ENCODE measurements at regions not wholly inside any gene's neighbourhood (a gene's known extent, or its start where the extent isn't known, plus 50 kb on each side); places are given as distances from the start of the nearest gene placed in this dataset.

DNA sequence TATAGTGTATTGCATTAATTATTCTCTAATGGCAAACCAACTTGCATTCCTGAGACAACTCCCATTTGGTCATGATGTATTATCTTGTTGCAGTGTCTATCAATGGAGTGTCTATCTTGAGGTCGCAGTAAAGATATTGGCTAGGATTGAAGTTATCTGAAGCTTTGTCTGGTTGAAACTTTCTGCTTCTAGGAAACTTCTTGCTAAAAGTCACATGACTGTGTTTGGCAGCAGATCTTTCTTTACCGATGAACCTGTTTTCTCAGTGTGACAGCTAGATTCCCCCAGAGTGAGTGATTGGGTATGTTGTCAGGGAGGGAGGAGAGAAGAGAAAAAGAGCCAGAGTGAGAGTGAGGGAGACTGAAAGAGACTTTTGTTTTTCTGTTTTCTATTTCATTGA is 119.6 kb downstream of the QPCT start:
- no peaks in the 10 kb centered on the region for H3K36me3 ChIP-seq (replicated peaks; ENCODE audit: low read depth, low read length)
- no peaks in the 10 kb centered on the region for H3K4me1 ChIP-seq (ENCODE audit: low read length)
- H3K4me2 ChIP-seq (ENCODE audit: low read length): no peak overlapping the region
- no peak overlapping the region for H3K9ac ChIP-seq (ENCODE audit: low read length)
- no peak overlapping the region for H3K27ac ChIP-seq (ENCODE audit: low read length)
- TF ChIP-seq EZH2phosphoT487 (IDR thresholded peaks at IDR 0.05; ENCODE audit: low read depth) (no peak), CTCF (IDR thresholded peaks at IDR 0.05; ENCODE audit: low read depth, low read length) (no peak)
- no peaks in the 10 kb centered on the region for H3K27me3 ChIP-seq (ENCODE audit: low read depth, low read length)
- no peaks in the 10 kb centered on the region for H3K9me3 ChIP-seq (ENCODE audit: insufficient read depth, low read length)
- no peak overlapping the region for H3K4me3 ChIP-seq (ENCODE audit: low read length)
- no peaks in the 10 kb centered on the region for H4K20me1 ChIP-seq (ENCODE audit: insufficient read depth, low read length)
- no peak overlapping the region for H2AFZ ChIP-seq (ENCODE audit: low read depth, low read length)
- H3K79me2 ChIP-seq (ENCODE audit: low read length): no peaks in the 10 kb centered on the region

DNA sequence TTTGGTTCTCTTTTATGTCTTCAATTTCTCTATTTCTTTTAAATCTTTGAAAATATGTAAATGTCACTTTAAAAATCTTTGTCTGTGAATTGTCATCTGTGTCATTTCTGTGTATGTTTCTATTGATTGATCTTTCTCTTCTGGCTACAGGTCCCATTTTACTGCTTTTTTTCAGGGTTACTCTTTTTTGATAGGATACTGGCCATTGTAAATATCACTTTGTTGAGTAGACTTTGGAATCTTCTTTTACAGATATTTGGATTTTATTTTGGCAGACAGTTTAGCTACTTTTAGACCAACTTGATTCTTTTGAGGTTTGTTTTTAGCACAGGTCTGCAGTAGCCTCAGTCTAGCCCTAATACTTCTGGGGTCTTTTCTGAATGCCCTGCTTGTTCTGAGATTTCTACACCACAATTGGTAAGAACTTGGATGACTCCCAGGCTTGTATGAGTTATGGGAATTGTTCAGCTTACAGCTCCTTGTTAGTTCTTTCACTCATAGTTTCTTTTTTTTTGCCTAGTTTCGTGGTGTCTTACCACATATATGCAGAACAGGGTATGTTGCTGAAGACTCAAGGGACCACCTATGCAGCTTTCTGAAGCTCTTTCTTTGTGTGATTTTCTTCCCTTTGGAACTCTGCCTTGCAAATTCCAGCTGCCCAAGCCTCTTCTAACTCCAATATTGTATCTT is 122.2 kb downstream of the QPCT start:
- TF ChIP-seq EZH2phosphoT487 (IDR thresholded peaks at IDR 0.05; ENCODE audit: low read depth): no peak
- TF ChIP-seq CTCF (IDR thresholded peaks at IDR 0.05; ENCODE audit: low read depth, low read length): no peak
- Histone ChIP-seq H3K36me3 (replicated peaks; ENCODE audit: low read depth, low read length) (no peaks in the 10 kb centered on the region), H2AFZ (ENCODE audit: low read depth, low read length) (no peak overlapping the region)

DNA sequence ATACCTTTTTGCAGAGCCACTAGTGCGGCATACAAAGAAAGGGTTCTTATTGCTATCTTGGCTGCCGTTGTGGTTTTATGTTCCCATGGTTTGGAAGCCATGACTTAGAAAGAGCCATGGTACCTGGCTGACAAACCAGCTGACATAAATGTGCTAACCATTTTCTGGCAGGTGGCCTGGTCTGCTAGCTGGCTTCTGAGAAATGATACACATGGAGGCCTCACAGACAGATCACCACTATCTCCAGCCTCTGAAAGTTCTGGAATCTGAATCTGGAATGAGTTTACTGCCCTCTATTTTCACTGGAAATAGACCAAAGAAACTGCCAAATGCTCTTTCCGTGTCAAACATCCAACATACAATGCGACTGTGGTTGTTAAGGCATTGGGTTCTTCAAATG is 123.7 kb downstream of the QPCT start:
- Histone ChIP-seq H3K4me3 (ENCODE audit: low read length) (no peak overlapping the region), H3K4me1 (ENCODE audit: low read length) (no peaks in the 10 kb centered on the region), H3K9ac (ENCODE audit: low read length) (no peak overlapping the region), H3K27ac (ENCODE audit: low read length) (no peak overlapping the region), H4K20me1 (ENCODE audit: insufficient read depth, low read length) (no peaks in the 10 kb centered on the region), H3K36me3 (replicated peaks; ENCODE audit: low read depth, low read length) (no peaks in the 10 kb centered on the region), H3K9me3 (ENCODE audit: insufficient read depth, low read length) (no peaks in the 10 kb centered on the region), H2AFZ (ENCODE audit: low read depth, low read length) (no peak overlapping the region), H3K4me2 (ENCODE audit: low read length) (no peak overlapping the region), H3K27me3 (ENCODE audit: low read depth, low read length) (no peaks in the 10 kb centered on the region), H3K79me2 (ENCODE audit: low read length) (no peaks in the 10 kb centered on the region)
- TF ChIP-seq EZH2phosphoT487 (IDR thresholded peaks at IDR 0.05; ENCODE audit: low read depth): no peak
- TF ChIP-seq CTCF (IDR thresholded peaks at IDR 0.05; ENCODE audit: low read depth, low read length): no peak

More for the DNA sequence above, 122.2 kb downstream of the QPCT start:
- H3K4me2 ChIP-seq (ENCODE audit: low read length): no peak overlapping the region
- H3K9ac ChIP-seq (ENCODE audit: low read length): no peak overlapping the region
- H4K20me1 ChIP-seq (ENCODE audit: insufficient read depth, low read length): no peaks in the 10 kb centered on the region
- H3K4me3 ChIP-seq (ENCODE audit: low read length): no peak overlapping the region
- no peaks in the 10 kb centered on the region for H3K9me3 ChIP-seq (ENCODE audit: insufficient read depth, low read length)
- no peaks in the 10 kb centered on the region for H3K27me3 ChIP-seq (ENCODE audit: low read depth, low read length)
- no peak overlapping the region for H3K27ac ChIP-seq (ENCODE audit: low read length)
- H3K79me2 ChIP-seq (ENCODE audit: low read length): no peaks in the 10 kb centered on the region
- H3K4me1 ChIP-seq (ENCODE audit: low read length): no peaks in the 10 kb centered on the region

DNA sequence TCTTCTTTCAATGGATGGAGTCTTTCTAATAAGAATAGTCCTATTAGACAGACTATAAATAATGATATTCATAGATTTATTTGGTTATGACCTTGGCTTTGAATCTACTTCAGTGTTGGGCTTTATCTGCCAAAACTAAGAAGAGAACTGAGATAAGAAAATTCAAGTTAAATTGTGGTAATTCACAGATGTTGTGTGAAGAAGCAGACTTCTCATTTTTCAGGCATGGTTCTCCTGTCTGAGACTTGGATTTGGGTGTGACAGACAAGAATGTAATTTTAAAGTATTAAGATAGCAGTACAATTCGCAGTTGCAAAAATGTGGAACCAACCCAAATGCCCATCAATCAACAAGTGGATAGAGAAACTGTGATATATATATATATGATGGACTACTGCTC is 124.7 kb downstream of the QPCT start:
- H3K4me1 ChIP-seq (ENCODE audit: low read length): no peaks in the 10 kb centered on the region
- H3K4me2 ChIP-seq (ENCODE audit: low read length): no peak overlapping the region
- no peak overlapping the region for H3K27ac ChIP-seq (ENCODE audit: low read length)
- no peak overlapping the region for H3K4me3 ChIP-seq (ENCODE audit: low read length)
- no peaks in the 10 kb centered on the region for H3K9me3 ChIP-seq (ENCODE audit: insufficient read depth, low read length)
- TF ChIP-seq CTCF (IDR thresholded peaks at IDR 0.05; ENCODE audit: low read depth, low read length) (no peak), EZH2phosphoT487 (IDR thresholded peaks at IDR 0.05; ENCODE audit: low read depth) (no peak)
- no peaks in the 10 kb centered on the region for H3K27me3 ChIP-seq (ENCODE audit: low read depth, low read length)
- H4K20me1 ChIP-seq (ENCODE audit: insufficient read depth, low read length): no peaks in the 10 kb centered on the region
- no peaks in the 10 kb centered on the region for H3K36me3 ChIP-seq (replicated peaks; ENCODE audit: low read depth, low read length)
- H3K79me2 ChIP-seq (ENCODE audit: low read length): no peaks in the 10 kb centered on the region
- no peak overlapping the region for H2AFZ ChIP-seq (ENCODE audit: low read depth, low read length)
- no peak overlapping the region for H3K9ac ChIP-seq (ENCODE audit: low read length)

Data from OCI-LY3 (cell line).